HCT116 (cell line): ENCODE measurements at regions not wholly inside any gene's neighbourhood (a gene's known extent, or its start where the extent isn't known, plus 50 kb on each side); places are given as distances from the start of the nearest gene placed in this dataset.

Source experiments
- ATAC-seq: fragments of 200-7000 bp; cut with Tn5 transposase; 2 replicates; pipeline ENCODE4 v1.9.1; 2020; ENCODE audit warnings: mild to moderate bottlenecking, moderate library complexity
- BruUV-seq: library from RNA; stranded (reverse); fragments of 400-500 nt; replicated peaks from 2 replicates; lab custom pipeline; 2021; lab: Mats Ljungman, UMichigan
- CTCF ChIA-PET: fragments of 300-600 bp; sonication (Branson Sonifier 250); formaldehyde crosslinking; loops from one replicate; lab custom pipeline; 2021; ENCODE audit warnings: antibody characterized with exemption; lab: Charles Lee
- POLR2A ChIA-PET: fragments of 300-600, 350-600 bp; sonication (Branson Sonifier 250); formaldehyde crosslinking; loops from one replicate; lab custom pipeline; 2021; ENCODE audit warnings: antibody characterized with exemption; lab: Charles Lee
- RAD21 ChIA-PET, 2 experiments: fragments of 300-600 bp; sonication (Branson Sonifier 250); formaldehyde crosslinking; loops; one replicate each; lab custom pipeline; 2023; ENCODE audit warnings: low total read pairs in 2 of 2; ENCODE audit not compliant: uncharacterized antibody in 2 of 2, unreplicated experiment in 2 of 2, low non-redundant PET in 1 of 2; lab: Charles Lee
- DNase-seq: peaks from one replicate; pipeline ENCODE4 v3.0.0-alpha.2; 2010; ENCODE audit warnings: low read depth, low spot score
- H2AFZ ChIP-seq: fragments of 200-600 bp; shearing (Covaris generic), sonication (generic); 2 replicates; pipeline ENCODE4 v1.6.1; 2017; ENCODE audit warnings: low read depth, mixed run types, mixed read lengths, antibody characterized with exemption, low read length; ENCODE audit not compliant: poor library complexity, severe bottlenecking
- H3K27ac ChIP-seq: 2 replicates; pipeline ENCODE4 v1.5.1; 2012; ENCODE audit warnings: low read depth, low read length
- H3K27me3 ChIP-seq: fragments of 200-600 bp; sonication (generic); 2 replicates; pipeline ENCODE4 v1.6.1; 2016; ENCODE audit warnings: mixed run types, low read length, mixed read lengths; ENCODE audit not compliant: insufficient read depth
- H3K36me3 ChIP-seq, 2 experiments: fragments of 200-500 bp in 1 of 2; fragments of 200-600 bp in 1 of 2; sonication (Bioruptor generic) in 1 of 2; sonication (generic) in 1 of 2; 2 replicates each; pipeline versions ENCODE4 v1.5.1 to v1.6.1; 2014 to 2016; ENCODE audit warnings: low read length in 2 of 2, inconsistent platforms in 1 of 2, mixed read lengths in 1 of 2, mixed run types in 1 of 2; ENCODE audit not compliant: insufficient read depth in 2 of 2, control insufficient read depth in 1 of 2
- H3K4me1 ChIP-seq, 2 experiments: fragments of 200-600 bp in 1 of 2; sonication (generic) in 1 of 2; 2 replicates each; pipeline versions ENCODE4 v1.5.1 to v1.6.1; 2012 to 2017; ENCODE audit warnings: low read length in 2 of 2, inconsistent platforms in 1 of 2, mild to moderate bottlenecking in 1 of 2, mixed read lengths in 1 of 2, mixed run types in 1 of 2, moderate library complexity in 1 of 2; ENCODE audit not compliant: insufficient read depth in 2 of 2, control insufficient read depth in 1 of 2
- H3K4me2 ChIP-seq: fragments of 200-600 bp; sonication (generic); 2 replicates; pipeline ENCODE4 v1.6.1; 2017; ENCODE audit warnings: mixed run types, low read length, mixed read lengths
- H3K4me3 ChIP-seq, 2 experiments: fragments of 200-600 bp in 1 of 2; sonication (generic) in 1 of 2; replicated peaks in 1 of 2; 2 replicates each; pipeline ENCODE4 v1.5.1; 2011 to 2016; ENCODE audit warnings: low read length in 2 of 2, control low read depth in 1 of 2, low read depth in 1 of 2, mild to moderate bottlenecking in 1 of 2, mixed read lengths in 1 of 2, mixed run types in 1 of 2
- H3K79me2 ChIP-seq: fragments of 200-600 bp; sonication (generic); 2 replicates; pipeline ENCODE4 v1.6.1; 2017; ENCODE audit warnings: mild to moderate bottlenecking, mixed run types, low read length, moderate library complexity, mixed read lengths; ENCODE audit not compliant: insufficient read depth
- H3K9ac ChIP-seq: fragments of 200-600 bp; sonication (generic); 2 replicates; pipeline ENCODE4 v1.6.1; 2016; ENCODE audit warnings: low read length, mixed read lengths
- H3K9me2 ChIP-seq: fragments of 200-600 bp; sonication (generic), shearing (Covaris generic); 2 replicates; pipeline ENCODE4 v1.6.1; 2017; ENCODE audit warnings: mixed run types, mild to moderate bottlenecking, moderate library complexity; ENCODE audit not compliant: insufficient read depth
- H3K9me3 ChIP-seq, 2 experiments: fragments of 200-500 bp in 1 of 2; fragments of 200-600 bp in 1 of 2; sonication (Bioruptor generic) in 1 of 2; sonication (generic) in 1 of 2; 2 replicates each; pipeline ENCODE4 v1.6.1; 2014 to 2017; ENCODE audit warnings: low read length in 2 of 2, mixed read lengths in 2 of 2, inconsistent platforms in 1 of 2, low read depth in 1 of 2, mild to moderate bottlenecking in 1 of 2, mixed run types in 1 of 2, moderate library complexity in 1 of 2; ENCODE audit not compliant: control insufficient read depth in 1 of 2, insufficient read depth in 1 of 2
- H4K20me1 ChIP-seq: fragments of 200-600 bp; sonication (generic), shearing (Covaris generic); 2 replicates; pipeline ENCODE4 v1.6.1; 2017; ENCODE audit warnings: mixed run types, mild to moderate bottlenecking, moderate library complexity; ENCODE audit not compliant: insufficient read depth
- CBX3 ChIP-seq: IDR thresholded peaks from 2 replicates; pipeline ENCODE4 v1.6.1; 2012; ENCODE audit warnings: low read depth
- CEBPB ChIP-seq: IDR thresholded peaks from 2 replicates; pipeline ENCODE4 v1.6.1; 2012; ENCODE audit warnings: low read depth
- EGR1 ChIP-seq: IDR thresholded peaks from 2 replicates; pipeline ENCODE4 v1.6.1; 2012; ENCODE audit warnings: low read depth
- ELF1 ChIP-seq: IDR thresholded peaks from 2 replicates; pipeline ENCODE4 v1.6.1; 2012; ENCODE audit warnings: low read depth, borderline replicate concordance
- EZH2 ChIP-seq: fragments of 200-600 bp; sonication (generic); IDR thresholded peaks from 2 replicates; pipeline ENCODE4 v1.6.1; 2017; ENCODE audit warnings: antibody characterized with exemption, mixed run types
- JUND ChIP-seq: IDR thresholded peaks from 2 replicates; pipeline ENCODE4 v1.6.1; 2012
- POLR2A ChIP-seq: IDR thresholded peaks from 2 replicates; pipeline ENCODE4 v1.7.0; 2011; ENCODE audit warnings: borderline replicate concordance; ENCODE audit not compliant: insufficient read depth, insufficient read length; ENCODE audit errors: extremely low read depth
- POLR2AphosphoS5 ChIP-seq: IDR thresholded peaks from 2 replicates; pipeline ENCODE4 v1.6.1; 2011; ENCODE audit warnings: mild to moderate bottlenecking, low read depth, low read length, moderate library complexity
- RAD21 ChIP-seq: IDR thresholded peaks from 2 replicates; pipeline ENCODE4 v1.6.1; 2012; ENCODE audit warnings: low read depth, mild to moderate bottlenecking
- SP1 ChIP-seq: IDR thresholded peaks from 2 replicates; pipeline ENCODE4 v1.6.1; 2012; ENCODE audit warnings: low read depth
- SRF ChIP-seq: IDR thresholded peaks from 2 replicates; pipeline ENCODE4 v1.6.1; 2012; ENCODE audit warnings: low read depth
- YY1 ChIP-seq: IDR thresholded peaks from 2 replicates; pipeline ENCODE4 v1.6.1; 2011; ENCODE audit warnings: low read length, low read depth, moderate library complexity, mild to moderate bottlenecking; ENCODE audit not compliant: insufficient replicate concordance; ENCODE audit errors: extremely low read depth
- ZFX ChIP-seq: fragments of 450-650 bp; IDR thresholded peaks from 2 replicates; pipeline ENCODE4 v1.6.1; 2017
- ZNF274 ChIP-seq: fragments of 200-500 bp; sonication (Bioruptor generic); IDR thresholded peaks from 2 replicates; pipeline ENCODE4 v1.6.1; 2014; ENCODE audit warnings: mild to moderate bottlenecking, low read depth, low read length, inconsistent platforms
- intact Hi-C: fragments of 100-400 bp; cut with micrococcal nuclease; formaldehyde crosslinking; loops from 2 replicates; pipeline ENCODE4 v1.10.0; 2022
- TF ChIP-seq, protein P1 (sequence below): IDR thresholded peaks from 2 replicates; pipeline ENCODE4 v1.6.1; 2011; ENCODE audit warnings: mild to moderate bottlenecking, low read length, moderate library complexity; ENCODE audit not compliant: insufficient replicate concordance; ENCODE audit errors: extremely low read depth
- TF ChIP-seq, protein P2 (sequence below), 3 experiments: fragments of 200-600 bp in 1 of 3; sonication (generic) in 1 of 3; IDR thresholded peaks in 2 of 3; conservative IDR thresholded peaks in 1 of 3; 2 replicates each; pipeline ENCODE4 v1.5.1; 2012 to 2017; ENCODE audit warnings: low read depth in 2 of 3, low read length in 2 of 3, antibody characterized with exemption in 1 of 3, borderline replicate concordance in 1 of 3, control low read depth in 1 of 3, mild to moderate bottlenecking in 1 of 3, mixed read lengths in 1 of 3, mixed run types in 1 of 3, moderate library complexity in 1 of 3; ENCODE audit not compliant: insufficient read depth in 1 of 3
- TF ChIP-seq, protein P3 (sequence below): IDR thresholded peaks from 2 replicates; pipeline ENCODE4 v1.6.1; 2012
- TF ChIP-seq, protein P4 (sequence below): IDR thresholded peaks from 2 replicates; pipeline ENCODE4 v1.6.1; 2012; ENCODE audit warnings: low read depth

DNA sequence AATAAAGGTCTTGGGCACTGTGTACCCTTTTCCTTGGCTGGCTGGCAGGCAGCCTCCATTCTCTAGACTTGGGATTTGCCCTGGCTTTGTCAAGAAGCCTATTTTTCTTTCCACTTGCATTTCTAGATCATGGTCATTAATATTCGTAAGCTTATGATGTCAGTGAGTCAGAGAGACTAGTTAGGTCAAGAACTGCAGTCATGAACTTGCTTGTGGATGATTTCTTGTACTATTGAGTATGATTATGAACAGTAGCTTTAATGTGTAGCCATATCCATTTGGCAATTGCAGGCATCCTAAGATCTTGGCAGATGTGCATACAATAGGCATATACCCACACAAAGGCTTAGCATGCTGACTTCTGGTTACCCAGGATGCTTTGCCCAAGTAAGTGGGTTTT lies 186.8 kb upstream of the CLINT1 start:
- ChIA-PET RAD21 (no interaction called here), CTCF (interaction anchor here (1.0 kb wide), 1 partner anchor 30 kb away, joined by 4 read pairs; no protein-coding TSS in a partner anchor), POLR2A (no interaction called here)
- Histone ChIP-seq H3K79me2 (no peaks in the 10 kb centered on the region), H3K4me2 (no peak overlapping the region), H3K4me3 (no peak overlapping the region), H3K9ac (no peak overlapping the region), H3K4me1 (no peaks in the 10 kb centered on the region), H4K20me1 (no peaks in the 10 kb centered on the region), H3K27ac (no peak overlapping the region), H2AFZ (no peak overlapping the region), H3K36me3 (no peaks in the 10 kb centered on the region), H3K9me2 (no peaks in the 10 kb centered on the region)
- no peak for ATAC-seq
- no TSS peak for BruUV-seq
- no peak for TF ChIP-seq CEBPB
- TF ChIP-seq RAD21 = no peak
- no peak for TF ChIP-seq SRF
- TF ChIP-seq POLR2A = no peak
- no peak for TF ChIP-seq ZNF274
- TF ChIP-seq, protein P1, sequence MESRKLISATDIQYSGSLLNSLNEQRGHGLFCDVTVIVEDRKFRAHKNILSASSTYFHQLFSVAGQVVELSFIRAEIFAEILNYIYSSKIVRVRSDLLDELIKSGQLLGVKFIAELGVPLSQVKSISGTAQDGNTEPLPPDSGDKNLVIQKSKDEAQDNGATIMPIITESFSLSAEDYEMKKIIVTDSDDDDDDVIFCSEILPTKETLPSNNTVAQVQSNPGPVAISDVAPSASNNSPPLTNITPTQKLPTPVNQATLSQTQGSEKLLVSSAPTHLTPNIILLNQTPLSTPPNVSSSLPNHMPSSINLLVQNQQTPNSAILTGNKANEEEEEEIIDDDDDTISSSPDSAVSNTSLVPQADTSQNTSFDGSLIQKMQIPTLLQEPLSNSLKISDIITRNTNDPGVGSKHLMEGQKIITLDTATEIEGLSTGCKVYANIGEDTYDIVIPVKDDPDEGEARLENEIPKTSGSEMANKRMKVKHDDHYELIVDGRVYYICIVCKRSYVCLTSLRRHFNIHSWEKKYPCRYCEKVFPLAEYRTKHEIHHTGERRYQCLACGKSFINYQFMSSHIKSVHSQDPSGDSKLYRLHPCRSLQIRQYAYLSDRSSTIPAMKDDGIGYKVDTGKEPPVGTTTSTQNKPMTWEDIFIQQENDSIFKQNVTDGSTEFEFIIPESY = no peak
- no peak for TF ChIP-seq CBX3
- no peak for TF ChIP-seq ELF1
- TF ChIP-seq ZFX = no peak
- no peak for TF ChIP-seq SP1
- TF ChIP-seq EGR1 = no peak
- TF ChIP-seq, protein P2, sequence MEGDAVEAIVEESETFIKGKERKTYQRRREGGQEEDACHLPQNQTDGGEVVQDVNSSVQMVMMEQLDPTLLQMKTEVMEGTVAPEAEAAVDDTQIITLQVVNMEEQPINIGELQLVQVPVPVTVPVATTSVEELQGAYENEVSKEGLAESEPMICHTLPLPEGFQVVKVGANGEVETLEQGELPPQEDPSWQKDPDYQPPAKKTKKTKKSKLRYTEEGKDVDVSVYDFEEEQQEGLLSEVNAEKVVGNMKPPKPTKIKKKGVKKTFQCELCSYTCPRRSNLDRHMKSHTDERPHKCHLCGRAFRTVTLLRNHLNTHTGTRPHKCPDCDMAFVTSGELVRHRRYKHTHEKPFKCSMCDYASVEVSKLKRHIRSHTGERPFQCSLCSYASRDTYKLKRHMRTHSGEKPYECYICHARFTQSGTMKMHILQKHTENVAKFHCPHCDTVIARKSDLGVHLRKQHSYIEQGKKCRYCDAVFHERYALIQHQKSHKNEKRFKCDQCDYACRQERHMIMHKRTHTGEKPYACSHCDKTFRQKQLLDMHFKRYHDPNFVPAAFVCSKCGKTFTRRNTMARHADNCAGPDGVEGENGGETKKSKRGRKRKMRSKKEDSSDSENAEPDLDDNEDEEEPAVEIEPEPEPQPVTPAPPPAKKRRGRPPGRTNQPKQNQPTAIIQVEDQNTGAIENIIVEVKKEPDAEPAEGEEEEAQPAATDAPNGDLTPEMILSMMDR (IDR thresholded peaks at IDR 0.05 in 2 of 3, conservative IDR thresholded peaks at IDR 0.05 in 1 of 3; ENCODE audit: borderline replicate concordance in 1 of 3, insufficient read depth in 1 of 3, low read depth in 2 of 3, low read length in 2 of 3) = no peak
- TF ChIP-seq POLR2AphosphoS5 = no peak
- TF ChIP-seq, protein P3, sequence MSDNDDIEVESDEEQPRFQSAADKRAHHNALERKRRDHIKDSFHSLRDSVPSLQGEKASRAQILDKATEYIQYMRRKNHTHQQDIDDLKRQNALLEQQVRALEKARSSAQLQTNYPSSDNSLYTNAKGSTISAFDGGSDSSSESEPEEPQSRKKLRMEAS = no peak
- no peak for TF ChIP-seq EZH2
- TF ChIP-seq YY1 = no peak
- no peak for TF ChIP-seq JUND
- TF ChIP-seq, protein P4, sequence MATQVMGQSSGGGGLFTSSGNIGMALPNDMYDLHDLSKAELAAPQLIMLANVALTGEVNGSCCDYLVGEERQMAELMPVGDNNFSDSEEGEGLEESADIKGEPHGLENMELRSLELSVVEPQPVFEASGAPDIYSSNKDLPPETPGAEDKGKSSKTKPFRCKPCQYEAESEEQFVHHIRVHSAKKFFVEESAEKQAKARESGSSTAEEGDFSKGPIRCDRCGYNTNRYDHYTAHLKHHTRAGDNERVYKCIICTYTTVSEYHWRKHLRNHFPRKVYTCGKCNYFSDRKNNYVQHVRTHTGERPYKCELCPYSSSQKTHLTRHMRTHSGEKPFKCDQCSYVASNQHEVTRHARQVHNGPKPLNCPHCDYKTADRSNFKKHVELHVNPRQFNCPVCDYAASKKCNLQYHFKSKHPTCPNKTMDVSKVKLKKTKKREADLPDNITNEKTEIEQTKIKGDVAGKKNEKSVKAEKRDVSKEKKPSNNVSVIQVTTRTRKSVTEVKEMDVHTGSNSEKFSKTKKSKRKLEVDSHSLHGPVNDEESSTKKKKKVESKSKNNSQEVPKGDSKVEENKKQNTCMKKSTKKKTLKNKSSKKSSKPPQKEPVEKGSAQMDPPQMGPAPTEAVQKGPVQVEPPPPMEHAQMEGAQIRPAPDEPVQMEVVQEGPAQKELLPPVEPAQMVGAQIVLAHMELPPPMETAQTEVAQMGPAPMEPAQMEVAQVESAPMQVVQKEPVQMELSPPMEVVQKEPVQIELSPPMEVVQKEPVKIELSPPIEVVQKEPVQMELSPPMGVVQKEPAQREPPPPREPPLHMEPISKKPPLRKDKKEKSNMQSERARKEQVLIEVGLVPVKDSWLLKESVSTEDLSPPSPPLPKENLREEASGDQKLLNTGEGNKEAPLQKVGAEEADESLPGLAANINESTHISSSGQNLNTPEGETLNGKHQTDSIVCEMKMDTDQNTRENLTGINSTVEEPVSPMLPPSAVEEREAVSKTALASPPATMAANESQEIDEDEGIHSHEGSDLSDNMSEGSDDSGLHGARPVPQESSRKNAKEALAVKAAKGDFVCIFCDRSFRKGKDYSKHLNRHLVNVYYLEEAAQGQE = no peak
- TF ChIP-seq, all 23 proteins: peak for 0
- intact Hi-C loops = no loop called here
- Histone ChIP-seq H3K27me3 (peaks cover 38% of the 10 kb centered on the region), H3K9me3 (no peaks in the 10 kb centered on the region)
- no peak for DNase-seq
